ENCODE measurements at regions not wholly inside any gene's neighbourhood (a gene's known extent, or its start where the extent isn't known, plus 50 kb on each side); places are given as distances from the start of the nearest gene placed in this dataset.

DNA sequence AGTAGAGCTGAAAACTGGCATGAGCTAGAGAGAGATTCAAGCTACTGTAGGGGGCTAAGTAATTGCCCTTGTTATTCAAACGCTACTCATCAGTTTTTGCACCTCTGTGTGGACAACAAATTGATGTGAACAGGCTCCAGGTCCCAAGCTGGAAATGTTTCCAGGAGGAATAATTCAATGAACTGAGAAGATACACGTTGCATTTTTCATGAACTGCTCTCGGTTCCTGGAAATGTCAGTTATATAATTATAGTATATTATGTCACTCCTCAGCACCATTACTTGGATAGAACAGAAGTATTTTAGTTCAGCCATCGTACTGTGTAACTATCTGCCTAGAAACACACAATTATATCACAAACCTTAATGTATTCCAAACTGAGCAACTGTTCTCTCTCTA, 65.9 kb upstream of the A1CF start:
- H3K4me3 Mint-ChIP-seq: no peak overlapping the region

More for the DNA sequence above, 65.9 kb upstream of the A1CF start:
- no peak overlapping the region for H3K4me2 ChIP-seq (ENCODE audit: insufficient read depth, insufficient read length, low read length)
- H4K5ac ChIP-seq (ENCODE audit: insufficient read length, low read depth, low read length): no peak overlapping the region
- H4K91ac ChIP-seq (ENCODE audit: insufficient read length, low read depth, low read length): no peak overlapping the region
- H2BK15ac ChIP-seq (ENCODE audit: low read depth, low read length): no peak overlapping the region
- no peaks in the 10 kb centered on the region for H3K79me2 ChIP-seq (ENCODE audit: insufficient read depth, low read length)
- Mint-ChIP-seq H3K27me3 (ENCODE audit: low read depth) (no peaks in the 10 kb centered on the region; the same call in 1 of the 2 replicates), H3K9me3 (no peaks in the 10 kb centered on the region), H3K36me3 (ENCODE audit: insufficient read depth in 1 of 3, low read depth in 3 of 3) (no peaks in the 10 kb centered on the region), H3K27ac (no peak overlapping the region), H3K4me1 (peaks cover 0 to 6% of the 10 kb centered on the region in 2 experiments; a peak in 1 of 4 replicates)
- no peak overlapping the region for H3K14ac ChIP-seq (ENCODE audit: insufficient read depth, low read length)
- DNase-seq: no peak
- H3K23ac ChIP-seq (ENCODE audit: insufficient read length, low read depth, low read length): no peak overlapping the region
- H3K4me1 ChIP-seq (ENCODE audit: insufficient read depth, low read length): no peaks in the 10 kb centered on the region
- H2BK5ac ChIP-seq (ENCODE audit: insufficient read length, low read length): no peak overlapping the region
- no peaks in the 10 kb centered on the region for H3K9me3 ChIP-seq (ENCODE audit: control insufficient read depth, low read depth, low read length)
- no peaks in the 10 kb centered on the region for H3K27me3 ChIP-seq (ENCODE audit: insufficient read depth, low read length)
- H2BK12ac ChIP-seq (ENCODE audit: insufficient read length, low read depth, low read length): no peak overlapping the region
- WGBS (ENCODE audit: extremely low coverage, insufficient read length, low lambda C conversion rate): no CpG with 5 or more reads among the region's 4 CpGs
- H3K9ac ChIP-seq (ENCODE audit: extremely low read depth, insufficient read length, low read length): no peak overlapping the region
- no peak overlapping the region for H2BK120ac ChIP-seq (ENCODE audit: low read depth, low read length, poor library complexity, severe bottlenecking)
- no peak overlapping the region for H2AFZ ChIP-seq (ENCODE audit: low read length)
- no peaks in the 10 kb centered on the region for H3K23me2 ChIP-seq (ENCODE audit: insufficient read length, low read depth, low read length, poor library complexity, severe bottlenecking)
- H2BK20ac ChIP-seq (ENCODE audit: low read depth, low read length, poor library complexity, severe bottlenecking): no peak overlapping the region
- no peak overlapping the region for H2AK5ac ChIP-seq (ENCODE audit: insufficient read length, low read length)
- no peaks in the 10 kb centered on the region for H3K79me1 ChIP-seq (ENCODE audit: insufficient read depth, low read depth, low read length, poor library complexity, severe bottlenecking)
- H3K18ac ChIP-seq (ENCODE audit: insufficient read length, low read depth, low read length): no peak overlapping the region
- H3K4ac ChIP-seq (ENCODE audit: low read depth, low read length): no peak overlapping the region
- H4K20me1 ChIP-seq (ENCODE audit: control insufficient read depth, insufficient read depth, insufficient read length): no peaks in the 10 kb centered on the region
- no peak overlapping the region for H4K8ac ChIP-seq (replicated peaks; ENCODE audit: insufficient read length, low read depth, low read length)
- no peak overlapping the region for H3K27ac ChIP-seq (ENCODE audit: insufficient read length, low read depth, low read length)
- H3T11ph ChIP-seq (ENCODE audit: low read length): no peak overlapping the region
- TF ChIP-seq, protein P1, sequence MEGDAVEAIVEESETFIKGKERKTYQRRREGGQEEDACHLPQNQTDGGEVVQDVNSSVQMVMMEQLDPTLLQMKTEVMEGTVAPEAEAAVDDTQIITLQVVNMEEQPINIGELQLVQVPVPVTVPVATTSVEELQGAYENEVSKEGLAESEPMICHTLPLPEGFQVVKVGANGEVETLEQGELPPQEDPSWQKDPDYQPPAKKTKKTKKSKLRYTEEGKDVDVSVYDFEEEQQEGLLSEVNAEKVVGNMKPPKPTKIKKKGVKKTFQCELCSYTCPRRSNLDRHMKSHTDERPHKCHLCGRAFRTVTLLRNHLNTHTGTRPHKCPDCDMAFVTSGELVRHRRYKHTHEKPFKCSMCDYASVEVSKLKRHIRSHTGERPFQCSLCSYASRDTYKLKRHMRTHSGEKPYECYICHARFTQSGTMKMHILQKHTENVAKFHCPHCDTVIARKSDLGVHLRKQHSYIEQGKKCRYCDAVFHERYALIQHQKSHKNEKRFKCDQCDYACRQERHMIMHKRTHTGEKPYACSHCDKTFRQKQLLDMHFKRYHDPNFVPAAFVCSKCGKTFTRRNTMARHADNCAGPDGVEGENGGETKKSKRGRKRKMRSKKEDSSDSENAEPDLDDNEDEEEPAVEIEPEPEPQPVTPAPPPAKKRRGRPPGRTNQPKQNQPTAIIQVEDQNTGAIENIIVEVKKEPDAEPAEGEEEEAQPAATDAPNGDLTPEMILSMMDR (conservative IDR thresholded peaks at IDR 0.05): no peak
- no peak overlapping the region for H3K56ac ChIP-seq (ENCODE audit: insufficient read length, low read depth, low read length)

All from H9 (cell line).